ENCODE measurements at regions not wholly inside any gene's neighbourhood (a gene's known extent, or its start where the extent isn't known, plus 50 kb on each side); places are given as distances from the start of the nearest gene placed in this dataset.

GRCh38 chr1:238465449-238465848 is 574.7 kb upstream of the ZP4 start:
- Histone ChIP-seq H3K27me3 (ENCODE audit: control insufficient read depth, insufficient read depth, low read length) (no peaks in the 10 kb centered on the region), H3K36me3 (ENCODE audit: control insufficient read depth, insufficient read depth, low read length) (no peaks in the 10 kb centered on the region), H3K4me3 (ENCODE audit: low read depth, low read length) (no peak overlapping the region)
- POLR2A ChIA-PET, result no interaction called here
- TF ChIP-seq CTCF (IDR thresholded peaks at IDR 0.05; ENCODE audit: insufficient read depth, low read depth, low read length), result no peak
- CTCF ChIA-PET, result interaction anchor here (1.6 kb wide), 1 partner anchor 37 kb away, joined by 3 read pairs; no protein-coding TSS in a partner anchor
- no peak for DNase-seq (ENCODE audit: low read depth)

GRCh38 chr1:238458899-238459298 is 568.2 kb upstream of the ZP4 start:
- Histone ChIP-seq H3K36me3 (ENCODE audit: control insufficient read depth, insufficient read depth, low read length) (no peaks in the 10 kb centered on the region), H3K27me3 (ENCODE audit: control insufficient read depth, insufficient read depth, low read length) (no peaks in the 10 kb centered on the region), H3K4me3 (ENCODE audit: low read depth, low read length) (no peak overlapping the region)
- CTCF ChIA-PET, result no interaction called here
- no peak for TF ChIP-seq CTCF (IDR thresholded peaks at IDR 0.05; ENCODE audit: insufficient read depth, low read depth, low read length)
- DNase-seq (ENCODE audit: low read depth), result no peak
- POLR2A ChIA-PET, result no interaction called here

- DNase-seq (ENCODE audit: low read depth), result no peak
- CTCF ChIA-PET, result no interaction called here
- no peak for TF ChIP-seq CTCF (IDR thresholded peaks at IDR 0.05; ENCODE audit: insufficient read depth, low read depth, low read length)
- POLR2A ChIA-PET, result no interaction called here
- H3K4me3 ChIP-seq (ENCODE audit: low read depth, low read length), result no peak overlapping the region
- no peaks in the 10 kb centered on the region for H3K27me3 ChIP-seq (ENCODE audit: control insufficient read depth, insufficient read depth, low read length)
- no peaks in the 10 kb centered on the region for H3K36me3 ChIP-seq (ENCODE audit: control insufficient read depth, insufficient read depth, low read length)
These were observed 566.9 kb upstream of the ZP4 start for GRCh38 chr1:238457610-238458009.

GRCh38 chr1:238451781-238452310 is 561.1 kb upstream of the ZP4 start:
- Histone ChIP-seq H3K27me3 (ENCODE audit: control insufficient read depth, insufficient read depth, low read length) (no peaks in the 10 kb centered on the region), H3K36me3 (ENCODE audit: control insufficient read depth, insufficient read depth, low read length) (no peaks in the 10 kb centered on the region), H3K4me3 (ENCODE audit: low read depth, low read length) (no peak overlapping the region)
- TF ChIP-seq CTCF (IDR thresholded peaks at IDR 0.05; ENCODE audit: insufficient read depth, low read depth, low read length), result no peak
- POLR2A ChIA-PET, result no interaction called here
- CTCF ChIA-PET, result no interaction called here
- no peak for DNase-seq (ENCODE audit: low read depth)

GRCh38 chr1:238450976-238451375 is 560.3 kb upstream of the ZP4 start:
- TF ChIP-seq CTCF (IDR thresholded peaks at IDR 0.05; ENCODE audit: insufficient read depth, low read depth, low read length), result no peak
- H3K27me3 ChIP-seq (ENCODE audit: control insufficient read depth, insufficient read depth, low read length), result no peaks in the 10 kb centered on the region
- no peaks in the 10 kb centered on the region for H3K36me3 ChIP-seq (ENCODE audit: control insufficient read depth, insufficient read depth, low read length)
- POLR2A ChIA-PET, result no interaction called here
- CTCF ChIA-PET, result no interaction called here
- no peak overlapping the region for H3K4me3 ChIP-seq (ENCODE audit: low read depth, low read length)
- no peak for DNase-seq (ENCODE audit: low read depth)

Measured in BJ (cell line).